ENCODE measurements at regions not wholly inside any gene's neighbourhood (a gene's known extent, or its start where the extent isn't known, plus 50 kb on each side); places are given as distances from the start of the nearest gene placed in this dataset.
A peak's percentile ranks its signal among the peaks of the same experiment; 100 is the strongest.
"Not testable (repeated sequence)": the region's sequence is repeated elsewhere in the genome, so short reads cannot be mapped to it uniquely, and the experiment has no call there.

GRCh38 chr3:104040896-104041295 lies 1325.8 kb upstream of the ALCAM start:
- no peak for ATAC-seq
- Mint-ChIP-seq H3K27me3 (no peaks in the 10 kb centered on the region), H3K36me3 (ENCODE audit: low read depth) (no peaks in the 10 kb centered on the region), H3K9me3 (ENCODE audit: low read depth) (peaks cover 7% of the 10 kb centered on the region), H3K27ac (no peak overlapping the region), H3K4me3 (no peak overlapping the region), H3K4me1 (no peaks in the 10 kb centered on the region)
- POLR2A ChIA-PET, result no interaction called here
- DNase-seq, result no peak
- intact Hi-C loops (cut with DNase I, micrococcal nuclease), result no loop called here
- CTCF ChIA-PET, result no interaction called here

GRCh38 chr3:104043001-104043543 lies 1323.6 kb upstream of the ALCAM start:
- CTCF ChIA-PET, result not testable (repeated sequence)

GRCh38 chr3:104044002-104044401 lies 1322.7 kb upstream of the ALCAM start:
- H3K27me3 Mint-ChIP-seq, result no peaks in the 10 kb centered on the region
- CTCF ChIA-PET, result no interaction called here
- no peaks in the 10 kb centered on the region for H3K36me3 Mint-ChIP-seq (ENCODE audit: low read depth)
- POLR2A ChIA-PET, result no interaction called here
- H3K9me3 Mint-ChIP-seq (ENCODE audit: low read depth), result peaks cover 4% of the 10 kb centered on the region
- H3K27ac Mint-ChIP-seq, result no peak overlapping the region
- intact Hi-C loops (cut with DNase I, micrococcal nuclease), result no loop called here
- no peaks in the 10 kb centered on the region for H3K4me1 Mint-ChIP-seq
- H3K4me3 Mint-ChIP-seq, result no peak overlapping the region
- DNase-seq (no peak), ATAC-seq (no peak)

More at GRCh38 chr3:104043001-104043543, 1323.6 kb upstream of the ALCAM start:
- H3K27me3 Mint-ChIP-seq; DNase-seq; H3K27ac Mint-ChIP-seq; H3K4me1 Mint-ChIP-seq; H3K4me3 Mint-ChIP-seq; POLR2A ChIA-PET; H3K36me3 Mint-ChIP-seq (ENCODE audit: low read depth); intact Hi-C loops (cut with DNase I, micrococcal nuclease); H3K9me3 Mint-ChIP-seq (ENCODE audit: low read depth); ATAC-seq: not testable (repeated sequence)

- H3K4me3 Mint-ChIP-seq, result no peak overlapping the region
- H3K36me3 Mint-ChIP-seq (ENCODE audit: low read depth), result no peaks in the 10 kb centered on the region
- DNase-seq, result no peak
- no peak overlapping the region for H3K27ac Mint-ChIP-seq
- no peaks in the 10 kb centered on the region for H3K27me3 Mint-ChIP-seq
- no peaks in the 10 kb centered on the region for H3K4me1 Mint-ChIP-seq
- intact Hi-C loops (cut with DNase I, micrococcal nuclease), result no loop called here
- ChIA-PET CTCF (no interaction called here), POLR2A (no interaction called here)
- no peaks in the 10 kb centered on the region for H3K9me3 Mint-ChIP-seq (ENCODE audit: low read depth)
- ATAC-seq, result no peak
Observed at GRCh38 chr3:104066658-104067057, 1300.1 kb upstream of the ALCAM start.

GRCh38 chr3:104069114-104069513 lies 1297.6 kb upstream of the ALCAM start:
- H3K4me3 Mint-ChIP-seq, result no peak overlapping the region

GRCh38 chr3:104070906-104071305 lies 1295.8 kb upstream of the ALCAM start:
- POLR2A ChIA-PET, result no interaction called here
- H3K27me3 Mint-ChIP-seq, result no peaks in the 10 kb centered on the region
- ATAC-seq, result no peak
- no peak overlapping the region for H3K4me3 Mint-ChIP-seq
- no peak for DNase-seq
- no peaks in the 10 kb centered on the region for H3K36me3 Mint-ChIP-seq (ENCODE audit: low read depth)
- intact Hi-C loops (cut with DNase I, micrococcal nuclease), result no loop called here
- H3K4me1 Mint-ChIP-seq, result no peaks in the 10 kb centered on the region
- H3K27ac Mint-ChIP-seq, result no peak overlapping the region
- H3K9me3 Mint-ChIP-seq (ENCODE audit: low read depth), result peaks cover 6% of the 10 kb centered on the region
- CTCF ChIA-PET, result no interaction called here

More at GRCh38 chr3:104069114-104069513, 1297.6 kb upstream of the ALCAM start:
- Mint-ChIP-seq H3K27me3 (no peaks in the 10 kb centered on the region), H3K36me3 (ENCODE audit: low read depth) (no peaks in the 10 kb centered on the region), H3K9me3 (ENCODE audit: low read depth) (peaks cover 6% of the 10 kb centered on the region), H3K27ac (no peak overlapping the region), H3K4me1 (no peaks in the 10 kb centered on the region)
- no peak for DNase-seq
- intact Hi-C loops (cut with DNase I, micrococcal nuclease), result no loop called here
- CTCF ChIA-PET, result no interaction called here
- no peak for ATAC-seq
- POLR2A ChIA-PET, result no interaction called here

GRCh38 chr3:104080088-104080626 lies 1286.6 kb upstream of the ALCAM start:
- CTCF ChIA-PET, result interaction anchor here (0.7 kb wide), 1 partner anchor 703 kb away, joined by 3 read pairs; no protein-coding TSS in a partner anchor
- POLR2A ChIA-PET, result interaction anchor here (0.6 kb wide), 1 partner anchor 23 kb away, joined by 3 read pairs; no protein-coding TSS in a partner anchor
- intact Hi-C loops (cut with DNase I, micrococcal nuclease), result no loop called here
- ATAC-seq (no peak), DNase-seq (no peak)
- H3K27ac Mint-ChIP-seq, result no peak overlapping the region
- H3K9me3 Mint-ChIP-seq (ENCODE audit: low read depth), result peaks cover 2% of the 10 kb centered on the region
- no peaks in the 10 kb centered on the region for H3K27me3 Mint-ChIP-seq
- H3K4me3 Mint-ChIP-seq, result no peak overlapping the region
- no peaks in the 10 kb centered on the region for H3K36me3 Mint-ChIP-seq (ENCODE audit: low read depth)
- no peaks in the 10 kb centered on the region for H3K4me1 Mint-ChIP-seq

- no peak for ATAC-seq
- no peak for DNase-seq
- CTCF ChIA-PET, result no interaction called here
- Mint-ChIP-seq H3K27ac (no peak overlapping the region), H3K36me3 (ENCODE audit: low read depth) (no peaks in the 10 kb centered on the region), H3K4me1 (no peaks in the 10 kb centered on the region), H3K9me3 (ENCODE audit: low read depth) (peaks cover 7% of the 10 kb centered on the region), H3K27me3 (no peaks in the 10 kb centered on the region), H3K4me3 (no peak overlapping the region)
- intact Hi-C loops (cut with DNase I, micrococcal nuclease), result no loop called here
- POLR2A ChIA-PET, result no interaction called here
Observed at GRCh38 chr3:104088738-104089137, 1278.0 kb upstream of the ALCAM start.

- H3K27me3 Mint-ChIP-seq, result not testable (repeated sequence)
Observed at GRCh38 chr3:104089987-104090386, 1276.7 kb upstream of the ALCAM start.

GRCh38 chr3:104101736-104102135 lies 1265.0 kb upstream of the ALCAM start:
- Mint-ChIP-seq H3K27me3 (no peaks in the 10 kb centered on the region), H3K4me1 (no peaks in the 10 kb centered on the region), H3K9me3 (ENCODE audit: low read depth) (no peaks in the 10 kb centered on the region), H3K27ac (no peak overlapping the region), H3K4me3 (no peak overlapping the region), H3K36me3 (ENCODE audit: low read depth) (no peaks in the 10 kb centered on the region)
- DNase-seq (no peak), ATAC-seq (no peak)
- intact Hi-C loops (cut with DNase I, micrococcal nuclease), result loop anchor here in 1 of 2 experiments (5.0 kb wide), 1 partner anchor 1266 kb away; the partner anchor contains the start of gene ALCAM
- CTCF ChIA-PET, result interaction anchor here (1.8 kb wide), 1 partner anchor 9 kb away, joined by 4 read pairs; no protein-coding TSS in a partner anchor
- POLR2A ChIA-PET, result no interaction called here

More at GRCh38 chr3:104089987-104090386, 1276.7 kb upstream of the ALCAM start:
- intact Hi-C loops (cut with DNase I, micrococcal nuclease); CTCF ChIA-PET; H3K4me3 Mint-ChIP-seq; ATAC-seq; H3K36me3 Mint-ChIP-seq (ENCODE audit: low read depth); H3K27ac Mint-ChIP-seq; H3K4me1 Mint-ChIP-seq; H3K9me3 Mint-ChIP-seq (ENCODE audit: low read depth); DNase-seq; POLR2A ChIA-PET: not testable (repeated sequence)

GRCh38 chr3:104102386-104102785 lies 1264.3 kb upstream of the ALCAM start:
- CTCF ChIA-PET, result interaction anchor here (1.1 to 1.8 kb wide), 2 partner anchors 9 to 10 kb away, joined by 3 to 4 read pairs; no protein-coding TSS in a partner anchor
- intact Hi-C loops (cut with DNase I, micrococcal nuclease), result loop anchor here in 1 of 2 experiments (5.0 kb wide), 1 partner anchor 1265 kb away; the partner anchor contains the start of gene ALCAM
- H3K36me3 Mint-ChIP-seq (ENCODE audit: low read depth), result no peaks in the 10 kb centered on the region
- no peaks in the 10 kb centered on the region for H3K9me3 Mint-ChIP-seq (ENCODE audit: low read depth)
- ATAC-seq (peak; percentile 53), DNase-seq (peak; percentile 13)
- no peaks in the 10 kb centered on the region for H3K4me1 Mint-ChIP-seq
- H3K27ac Mint-ChIP-seq, result no peak overlapping the region
- no peaks in the 10 kb centered on the region for H3K27me3 Mint-ChIP-seq
- POLR2A ChIA-PET, result no interaction called here
- H3K4me3 Mint-ChIP-seq, result no peak overlapping the region

- no peaks in the 10 kb centered on the region for H3K27me3 Mint-ChIP-seq
- intact Hi-C loops (cut with DNase I, micrococcal nuclease), result no loop called here
- DNase-seq (no peak), ATAC-seq (no peak)
- H3K9me3 Mint-ChIP-seq (ENCODE audit: low read depth), result no peaks in the 10 kb centered on the region
- H3K4me3 Mint-ChIP-seq, result no peak overlapping the region
- H3K4me1 Mint-ChIP-seq, result no peaks in the 10 kb centered on the region
- no peaks in the 10 kb centered on the region for H3K36me3 Mint-ChIP-seq (ENCODE audit: low read depth)
- POLR2A ChIA-PET, result no interaction called here
- CTCF ChIA-PET, result no interaction called here
- no peak overlapping the region for H3K27ac Mint-ChIP-seq
Observed at GRCh38 chr3:104106276-104106675, 1260.4 kb upstream of the ALCAM start.
